ENCODE measurements at regions not wholly inside any gene's neighbourhood (a gene's known extent, or its start where the extent isn't known, plus 50 kb on each side); places are given as distances from the start of the nearest gene placed in this dataset.

DNA sequence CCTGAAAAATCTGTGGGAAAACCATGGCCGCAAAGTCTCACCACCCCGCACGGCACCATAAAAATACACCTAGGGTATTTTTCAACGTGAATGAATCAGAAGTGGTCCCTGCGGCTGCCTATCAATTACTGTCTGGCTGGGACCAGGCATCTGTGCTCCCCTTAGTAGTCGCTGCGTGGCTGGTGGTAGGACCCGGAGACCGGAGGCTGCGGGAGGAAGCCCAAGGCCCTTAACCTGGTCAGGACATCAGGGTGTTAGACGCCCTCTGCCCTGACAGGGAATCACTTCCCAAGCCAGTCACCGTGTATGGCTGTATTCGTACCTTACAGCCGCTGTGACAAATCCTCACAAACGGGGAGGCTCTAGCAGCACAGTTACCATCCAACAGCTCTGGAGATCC lies 141.5 kb upstream of the PPP2R2D start (continued):
- TF ChIP-seq, protein P1, sequence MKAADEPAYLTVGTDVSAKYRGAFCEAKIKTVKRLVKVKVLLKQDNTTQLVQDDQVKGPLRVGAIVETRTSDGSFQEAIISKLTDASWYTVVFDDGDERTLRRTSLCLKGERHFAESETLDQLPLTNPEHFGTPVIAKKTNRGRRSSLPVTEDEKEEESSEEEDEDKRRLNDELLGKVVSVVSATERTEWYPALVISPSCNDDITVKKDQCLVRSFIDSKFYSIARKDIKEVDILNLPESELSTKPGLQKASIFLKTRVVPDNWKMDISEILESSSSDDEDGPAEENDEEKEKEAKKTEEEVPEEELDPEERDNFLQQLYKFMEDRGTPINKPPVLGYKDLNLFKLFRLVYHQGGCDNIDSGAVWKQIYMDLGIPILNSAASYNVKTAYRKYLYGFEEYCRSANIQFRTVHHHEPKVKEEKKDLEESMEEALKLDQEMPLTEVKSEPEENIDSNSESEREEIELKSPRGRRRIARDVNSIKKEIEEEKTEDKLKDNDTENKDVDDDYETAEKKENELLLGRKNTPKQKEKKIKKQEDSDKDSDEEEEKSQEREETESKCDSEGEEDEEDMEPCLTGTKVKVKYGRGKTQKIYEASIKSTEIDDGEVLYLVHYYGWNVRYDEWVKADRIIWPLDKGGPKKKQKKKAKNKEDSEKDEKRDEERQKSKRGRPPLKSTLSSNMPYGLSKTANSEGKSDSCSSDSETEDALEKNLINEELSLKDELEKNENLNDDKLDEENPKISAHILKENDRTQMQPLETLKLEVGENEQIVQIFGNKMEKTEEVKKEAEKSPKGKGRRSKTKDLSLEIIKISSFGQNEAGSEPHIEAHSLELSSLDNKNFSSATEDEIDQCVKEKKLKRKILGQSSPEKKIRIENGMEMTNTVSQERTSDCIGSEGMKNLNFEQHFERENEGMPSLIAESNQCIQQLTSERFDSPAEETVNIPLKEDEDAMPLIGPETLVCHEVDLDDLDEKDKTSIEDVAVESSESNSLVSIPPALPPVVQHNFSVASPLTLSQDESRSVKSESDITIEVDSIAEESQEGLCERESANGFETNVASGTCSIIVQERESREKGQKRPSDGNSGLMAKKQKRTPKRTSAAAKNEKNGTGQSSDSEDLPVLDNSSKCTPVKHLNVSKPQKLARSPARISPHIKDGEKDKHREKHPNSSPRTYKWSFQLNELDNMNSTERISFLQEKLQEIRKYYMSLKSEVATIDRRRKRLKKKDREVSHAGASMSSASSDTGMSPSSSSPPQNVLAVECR (CRISPR knock-in tag; IDR thresholded peaks at IDR 0.05; ENCODE audit: borderline replicate concordance) = no peak
- no peak for TF ChIP-seq JUNB (CRISPR knock-in tag; IDR thresholded peaks at IDR 0.05; ENCODE audit: borderline replicate concordance)
- TF ChIP-seq, protein P2, sequence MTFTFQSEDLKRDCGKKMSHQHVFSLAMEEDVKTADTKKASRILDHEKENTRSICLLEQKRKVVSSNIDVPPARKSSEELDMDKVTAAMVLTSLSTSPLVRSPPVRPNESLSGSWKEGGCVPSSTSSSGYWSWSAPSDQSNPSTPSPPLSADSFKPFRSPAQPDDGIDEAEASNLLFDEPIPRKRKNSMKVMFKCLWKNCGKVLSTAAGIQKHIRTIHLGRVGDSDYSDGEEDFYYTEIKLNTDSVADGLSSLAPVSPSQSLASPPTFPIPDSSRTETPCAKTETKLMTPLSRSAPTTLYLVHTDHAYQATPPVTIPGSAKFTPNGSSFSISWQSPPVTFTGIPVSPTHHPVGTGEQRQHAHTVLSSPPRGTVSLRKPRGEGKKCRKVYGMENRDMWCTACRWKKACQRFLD (CRISPR knock-in tag; IDR thresholded peaks at IDR 0.05; ENCODE audit: borderline replicate concordance) = no peak

DNA sequence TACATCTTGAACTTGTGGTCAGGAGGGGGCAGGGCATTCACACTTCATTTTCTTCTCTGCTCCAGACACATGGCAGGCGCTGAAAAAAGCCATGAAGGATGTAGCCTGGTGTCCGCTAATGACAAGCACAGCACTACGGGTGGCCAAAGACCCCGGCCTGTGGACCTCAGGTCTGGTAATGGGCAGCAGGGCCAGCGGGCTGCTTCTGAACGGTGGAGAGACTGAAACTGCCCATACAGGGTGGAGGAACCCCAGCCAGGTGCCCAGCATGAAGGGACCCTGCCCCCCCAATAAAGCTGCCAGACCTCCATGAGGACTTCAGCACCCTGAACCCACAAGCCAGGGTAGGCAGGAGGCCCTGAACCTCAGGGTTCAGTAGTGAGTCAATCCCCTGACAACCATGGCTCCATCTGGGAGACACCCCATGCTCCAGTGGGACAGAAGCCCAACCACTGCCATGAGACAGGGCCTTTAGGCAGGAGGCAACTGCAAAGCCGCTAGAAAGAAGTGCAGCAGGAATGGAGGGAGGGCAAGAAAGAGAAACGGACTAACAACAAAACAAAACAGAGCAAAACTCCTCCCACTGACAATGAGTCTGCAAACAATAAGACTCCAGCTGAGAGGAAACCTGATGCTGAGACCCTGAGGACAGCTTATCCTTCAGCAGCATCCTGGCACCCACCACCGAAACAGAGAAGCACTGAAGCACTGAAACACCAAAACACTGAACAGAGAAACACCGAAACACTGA lies 140.2 kb upstream of the PPP2R2D start:
- POLR2A ChIA-PET = no interaction called here
- Histone ChIP-seq H3K9me3 (ENCODE audit: low read length) (no peaks in the 10 kb centered on the region), H3K4me2 (ENCODE audit: low read depth, low read length) (no peak overlapping the region), H3K36me3 (replicated peaks in 1 of 2; ENCODE audit: control insufficient read depth in 1 of 2, insufficient read depth in 2 of 2, low read length in 2 of 2) (no peaks in the 10 kb centered on the region), H3K4me1 (ENCODE audit: insufficient read depth, low read length) (peaks cover 11% of the 10 kb centered on the region; the same call in 1 of the 2 replicates), H4K20me1 (ENCODE audit: insufficient read depth, low read length) (no peaks in the 10 kb centered on the region), H3K4me3 (replicated peaks in 1 of 3; ENCODE audit: insufficient read depth in 1 of 3, low read depth in 2 of 3, low read length in 3 of 3) (no peak overlapping the region), H3K27me3 (ENCODE audit: control insufficient read depth in 1 of 2, insufficient read depth in 2 of 2, low read length in 2 of 2) (peaks cover 3 to 16% of the 10 kb centered on the region in 2 experiments; a peak in 4 of 5 replicates), H3K9ac (ENCODE audit: insufficient read depth, low read depth, low read length) (no peak overlapping the region), H2AFZ (ENCODE audit: low read length) (no peak overlapping the region), H3K79me2 (ENCODE audit: insufficient read depth, low read length) (no peaks in the 10 kb centered on the region), H3K27ac (ENCODE audit: extremely low read length, insufficient read depth, low read length) (no peak overlapping the region)
- CTCF ChIA-PET (ENCODE audit: low intra/inter-chr PET ratio, low total read pairs) = no interaction called here
- no TSS peak for BruUV-seq (replicated peaks)
- in situ Hi-C loops (cut with HindIII; ENCODE audit: extremely low pct_ligation_motif_present, low pct_unique_long_range_greater_than_20kb) (no loop called here), intact Hi-C loops (cut with micrococcal nuclease; ENCODE audit: unreplicated experiment) (no loop called here)
- WGBS (ENCODE audit: low lambda C conversion rate) = 36% methylated on average over 8 of the region's 10 CpGs
- no peak for DNase-seq (ENCODE audit: low spot score)
- no peak for FAIRE-seq
- ATAC-seq = no peak
- TF ChIP-seq DR1 (CRISPR knock-in tag; IDR thresholded peaks at IDR 0.05) (no peak), ATF7-NPFF (CRISPR knock-in tag; IDR thresholded peaks at IDR 0.05; ENCODE audit: low read depth) (no peak), ZSCAN25 (CRISPR knock-in tag; IDR thresholded peaks at IDR 0.05) (no peak)
- TF ChIP-seq, protein P3, sequence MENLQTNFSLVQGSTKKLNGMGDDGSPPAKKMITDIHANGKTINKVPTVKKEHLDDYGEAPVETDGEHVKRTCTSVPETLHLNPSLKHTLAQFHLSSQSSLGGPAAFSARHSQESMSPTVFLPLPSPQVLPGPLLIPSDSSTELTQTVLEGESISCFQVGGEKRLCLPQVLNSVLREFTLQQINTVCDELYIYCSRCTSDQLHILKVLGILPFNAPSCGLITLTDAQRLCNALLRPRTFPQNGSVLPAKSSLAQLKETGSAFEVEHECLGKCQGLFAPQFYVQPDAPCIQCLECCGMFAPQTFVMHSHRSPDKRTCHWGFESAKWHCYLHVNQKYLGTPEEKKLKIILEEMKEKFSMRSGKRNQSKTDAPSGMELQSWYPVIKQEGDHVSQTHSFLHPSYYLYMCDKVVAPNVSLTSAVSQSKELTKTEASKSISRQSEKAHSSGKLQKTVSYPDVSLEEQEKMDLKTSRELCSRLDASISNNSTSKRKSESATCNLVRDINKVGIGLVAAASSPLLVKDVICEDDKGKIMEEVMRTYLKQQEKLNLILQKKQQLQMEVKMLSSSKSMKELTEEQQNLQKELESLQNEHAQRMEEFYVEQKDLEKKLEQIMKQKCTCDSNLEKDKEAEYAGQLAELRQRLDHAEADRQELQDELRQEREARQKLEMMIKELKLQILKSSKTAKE (CRISPR knock-in tag; IDR thresholded peaks at IDR 0.05; ENCODE audit: borderline replicate concordance) = no peak
